HEK293 (cell line): ENCODE measurements at regions not wholly inside any gene's neighbourhood (a gene's known extent, or its start where the extent isn't known, plus 50 kb on each side); places are given as distances from the start of the nearest gene placed in this dataset.

ENCODE experiments used
- CTCF ChIA-PET: fragments of 350-600 bp; formaldehyde crosslinking; extraction: SDS; loops from one replicate; lab custom pipeline; 2021; ENCODE audit warnings: antibody characterized with exemption; lab: Yijun Ruan, JAX
- POLR2A ChIA-PET: fragments of 300-600 bp; formaldehyde crosslinking; extraction: SDS; loops from one replicate; lab custom pipeline; 2020; ENCODE audit warnings: antibody characterized with exemption, inconsistent platforms; lab: Yijun Ruan, JAX
- H3K27ac ChIP-seq: fragments of 200-500 bp; sonication (Bioruptor generic); 2 replicates; pipeline ENCODE4 v1.5.1; 2014; ENCODE audit warnings: low read depth, low read length, control low read depth, inconsistent platforms; ENCODE audit errors: extremely low read depth
- H3K36me3 ChIP-seq, 2 experiments: fragments of 200-500 bp in 1 of 2; sonication (Bioruptor generic) in 1 of 2; 1 replicate in 1 of 2; 2 replicates in 1 of 2; pipeline ENCODE4 v1.5.1; 2014 to 2017; ENCODE audit warnings: inconsistent platforms in 2 of 2, low read length in 2 of 2; ENCODE audit not compliant: control insufficient read depth in 2 of 2, insufficient read depth in 1 of 2
- H3K4me1 ChIP-seq: fragments of 200-500 bp; sonication (Bioruptor generic); 2 replicates; pipeline ENCODE4 v1.5.1; 2014; ENCODE audit warnings: mild to moderate bottlenecking, low read length, inconsistent platforms; ENCODE audit not compliant: control insufficient read depth, insufficient read depth
- H3K4me3 ChIP-seq: 2 replicates; pipeline ENCODE4 v1.5.1; 2011; ENCODE audit warnings: low read depth, mild to moderate bottlenecking, control low read depth, low read length, moderate library complexity
- H3K9me3 ChIP-seq: fragments of 200-500 bp; sonication (Bioruptor generic); 2 replicates; pipeline ENCODE4 v1.5.1; 2014; ENCODE audit warnings: low read depth, low read length, inconsistent platforms; ENCODE audit not compliant: control insufficient read depth, insufficient read depth
- EGR2 ChIP-seq: fragments of 450-650 bp; formaldehyde crosslinking; IDR thresholded peaks from 2 replicates; pipeline ENCODE4 v1.5.1; 2016; ENCODE audit warnings: low read depth, missing biosample characterization, missing genetic modification characterization
- HOXC10 ChIP-seq: sonication (generic); formaldehyde crosslinking; IDR thresholded peaks from 2 replicates; pipeline ENCODE4 v1.8.1; 2023; ENCODE audit warnings: mild to moderate bottlenecking, missing genetic modification reagents
- KLF1 ChIP-seq: fragments of 450-650 bp; formaldehyde crosslinking; IDR thresholded peaks from 2 replicates; pipeline ENCODE4 v1.5.1; 2016; ENCODE audit warnings: missing biosample characterization, missing genetic modification characterization
- ZBTB21 ChIP-seq: fragments of 450-650 bp; formaldehyde crosslinking; IDR thresholded peaks from 2 replicates; pipeline ENCODE4 v1.5.1; 2017; ENCODE audit warnings: missing biosample characterization, missing genetic modification characterization
- ZBTB48 ChIP-seq: fragments of 450-650 bp; formaldehyde crosslinking; IDR thresholded peaks from 2 replicates; pipeline ENCODE4 v1.5.1; 2016; ENCODE audit warnings: missing biosample characterization, missing genetic modification characterization
- ZBTB49 ChIP-seq: fragments of 450-650 bp; formaldehyde crosslinking; IDR thresholded peaks from 2 replicates; pipeline ENCODE4 v1.5.1; 2016; ENCODE audit warnings: missing biosample characterization, missing genetic modification characterization, low read depth
- ZNF138 ChIP-seq: fragments of 450-650 bp; formaldehyde crosslinking; IDR thresholded peaks from 2 replicates; pipeline ENCODE4 v1.5.1; 2016; ENCODE audit warnings: missing biosample characterization, missing genetic modification characterization, borderline replicate concordance
- ZSCAN5A ChIP-seq: fragments of 450-650 bp; formaldehyde crosslinking; IDR thresholded peaks from 2 replicates; pipeline ENCODE4 v1.5.1; 2016; ENCODE audit warnings: missing biosample characterization, missing genetic modification characterization
- TF ChIP-seq, protein P1 (sequence below): sonication (generic); formaldehyde crosslinking; IDR thresholded peaks from 2 replicates; pipeline ENCODE4 v1.8.1; 2022; ENCODE audit warnings: mild to moderate bottlenecking, moderate library complexity, missing genetic modification reagents
- TF ChIP-seq, protein P2 (sequence below): fragments of 450-650 bp; formaldehyde crosslinking; IDR thresholded peaks from 2 replicates; pipeline ENCODE4 v1.5.1; 2016; ENCODE audit warnings: missing biosample characterization, missing genetic modification characterization, borderline replicate concordance
- TF ChIP-seq, protein P3 (sequence below): fragments of 450-650 bp; formaldehyde crosslinking; IDR thresholded peaks from 2 replicates; pipeline ENCODE4 v1.5.1; 2016; ENCODE audit warnings: missing biosample characterization, missing genetic modification characterization
- TF ChIP-seq, protein P4 (sequence below): fragments of 450-650 bp; formaldehyde crosslinking; IDR thresholded peaks from 2 replicates; pipeline ENCODE4 v1.5.1; 2016; ENCODE audit warnings: missing biosample characterization, missing genetic modification characterization

GRCh38 chr1:188706742-188707141, 1770.9 kb downstream of the BRINP3 start:
- H3K4me1 ChIP-seq: no peaks in the 10 kb centered on the region
- TF ChIP-seq ZBTB48 (tag by site-specific recombination): no peak
- TF ChIP-seq, protein P1, sequence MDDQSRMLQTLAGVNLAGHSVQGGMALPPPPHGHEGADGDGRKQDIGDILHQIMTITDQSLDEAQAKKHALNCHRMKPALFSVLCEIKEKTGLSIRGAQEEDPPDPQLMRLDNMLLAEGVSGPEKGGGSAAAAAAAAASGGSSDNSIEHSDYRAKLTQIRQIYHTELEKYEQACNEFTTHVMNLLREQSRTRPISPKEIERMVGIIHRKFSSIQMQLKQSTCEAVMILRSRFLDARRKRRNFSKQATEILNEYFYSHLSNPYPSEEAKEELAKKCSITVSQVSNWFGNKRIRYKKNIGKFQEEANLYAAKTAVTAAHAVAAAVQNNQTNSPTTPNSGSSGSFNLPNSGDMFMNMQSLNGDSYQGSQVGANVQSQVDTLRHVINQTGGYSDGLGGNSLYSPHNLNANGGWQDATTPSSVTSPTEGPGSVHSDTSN (CRISPR knock-in tag): no peak
- TF ChIP-seq ZSCAN5A (tag by site-specific recombination): no peak
- no peak for TF ChIP-seq KLF1 (tag by site-specific recombination)
- TF ChIP-seq, protein P2, sequence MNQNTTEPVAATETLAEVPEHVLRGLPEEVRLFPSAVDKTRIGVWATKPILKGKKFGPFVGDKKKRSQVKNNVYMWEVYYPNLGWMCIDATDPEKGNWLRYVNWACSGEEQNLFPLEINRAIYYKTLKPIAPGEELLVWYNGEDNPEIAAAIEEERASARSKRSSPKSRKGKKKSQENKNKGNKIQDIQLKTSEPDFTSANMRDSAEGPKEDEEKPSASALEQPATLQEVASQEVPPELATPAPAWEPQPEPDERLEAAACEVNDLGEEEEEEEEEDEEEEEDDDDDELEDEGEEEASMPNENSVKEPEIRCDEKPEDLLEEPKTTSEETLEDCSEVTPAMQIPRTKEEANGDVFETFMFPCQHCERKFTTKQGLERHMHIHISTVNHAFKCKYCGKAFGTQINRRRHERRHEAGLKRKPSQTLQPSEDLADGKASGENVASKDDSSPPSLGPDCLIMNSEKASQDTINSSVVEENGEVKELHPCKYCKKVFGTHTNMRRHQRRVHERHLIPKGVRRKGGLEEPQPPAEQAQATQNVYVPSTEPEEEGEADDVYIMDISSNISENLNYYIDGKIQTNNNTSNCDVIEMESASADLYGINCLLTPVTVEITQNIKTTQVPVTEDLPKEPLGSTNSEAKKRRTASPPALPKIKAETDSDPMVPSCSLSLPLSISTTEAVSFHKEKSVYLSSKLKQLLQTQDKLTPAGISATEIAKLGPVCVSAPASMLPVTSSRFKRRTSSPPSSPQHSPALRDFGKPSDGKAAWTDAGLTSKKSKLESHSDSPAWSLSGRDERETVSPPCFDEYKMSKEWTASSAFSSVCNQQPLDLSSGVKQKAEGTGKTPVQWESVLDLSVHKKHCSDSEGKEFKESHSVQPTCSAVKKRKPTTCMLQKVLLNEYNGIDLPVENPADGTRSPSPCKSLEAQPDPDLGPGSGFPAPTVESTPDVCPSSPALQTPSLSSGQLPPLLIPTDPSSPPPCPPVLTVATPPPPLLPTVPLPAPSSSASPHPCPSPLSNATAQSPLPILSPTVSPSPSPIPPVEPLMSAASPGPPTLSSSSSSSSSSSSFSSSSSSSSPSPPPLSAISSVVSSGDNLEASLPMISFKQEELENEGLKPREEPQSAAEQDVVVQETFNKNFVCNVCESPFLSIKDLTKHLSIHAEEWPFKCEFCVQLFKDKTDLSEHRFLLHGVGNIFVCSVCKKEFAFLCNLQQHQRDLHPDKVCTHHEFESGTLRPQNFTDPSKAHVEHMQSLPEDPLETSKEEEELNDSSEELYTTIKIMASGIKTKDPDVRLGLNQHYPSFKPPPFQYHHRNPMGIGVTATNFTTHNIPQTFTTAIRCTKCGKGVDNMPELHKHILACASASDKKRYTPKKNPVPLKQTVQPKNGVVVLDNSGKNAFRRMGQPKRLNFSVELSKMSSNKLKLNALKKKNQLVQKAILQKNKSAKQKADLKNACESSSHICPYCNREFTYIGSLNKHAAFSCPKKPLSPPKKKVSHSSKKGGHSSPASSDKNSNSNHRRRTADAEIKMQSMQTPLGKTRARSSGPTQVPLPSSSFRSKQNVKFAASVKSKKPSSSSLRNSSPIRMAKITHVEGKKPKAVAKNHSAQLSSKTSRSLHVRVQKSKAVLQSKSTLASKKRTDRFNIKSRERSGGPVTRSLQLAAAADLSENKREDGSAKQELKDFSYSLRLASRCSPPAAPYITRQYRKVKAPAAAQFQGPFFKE: no peak
- no peak for TF ChIP-seq HOXC10 (CRISPR knock-in tag)
- no peak for TF ChIP-seq EGR2 (tag by site-specific recombination)
- TF ChIP-seq, protein P3, sequence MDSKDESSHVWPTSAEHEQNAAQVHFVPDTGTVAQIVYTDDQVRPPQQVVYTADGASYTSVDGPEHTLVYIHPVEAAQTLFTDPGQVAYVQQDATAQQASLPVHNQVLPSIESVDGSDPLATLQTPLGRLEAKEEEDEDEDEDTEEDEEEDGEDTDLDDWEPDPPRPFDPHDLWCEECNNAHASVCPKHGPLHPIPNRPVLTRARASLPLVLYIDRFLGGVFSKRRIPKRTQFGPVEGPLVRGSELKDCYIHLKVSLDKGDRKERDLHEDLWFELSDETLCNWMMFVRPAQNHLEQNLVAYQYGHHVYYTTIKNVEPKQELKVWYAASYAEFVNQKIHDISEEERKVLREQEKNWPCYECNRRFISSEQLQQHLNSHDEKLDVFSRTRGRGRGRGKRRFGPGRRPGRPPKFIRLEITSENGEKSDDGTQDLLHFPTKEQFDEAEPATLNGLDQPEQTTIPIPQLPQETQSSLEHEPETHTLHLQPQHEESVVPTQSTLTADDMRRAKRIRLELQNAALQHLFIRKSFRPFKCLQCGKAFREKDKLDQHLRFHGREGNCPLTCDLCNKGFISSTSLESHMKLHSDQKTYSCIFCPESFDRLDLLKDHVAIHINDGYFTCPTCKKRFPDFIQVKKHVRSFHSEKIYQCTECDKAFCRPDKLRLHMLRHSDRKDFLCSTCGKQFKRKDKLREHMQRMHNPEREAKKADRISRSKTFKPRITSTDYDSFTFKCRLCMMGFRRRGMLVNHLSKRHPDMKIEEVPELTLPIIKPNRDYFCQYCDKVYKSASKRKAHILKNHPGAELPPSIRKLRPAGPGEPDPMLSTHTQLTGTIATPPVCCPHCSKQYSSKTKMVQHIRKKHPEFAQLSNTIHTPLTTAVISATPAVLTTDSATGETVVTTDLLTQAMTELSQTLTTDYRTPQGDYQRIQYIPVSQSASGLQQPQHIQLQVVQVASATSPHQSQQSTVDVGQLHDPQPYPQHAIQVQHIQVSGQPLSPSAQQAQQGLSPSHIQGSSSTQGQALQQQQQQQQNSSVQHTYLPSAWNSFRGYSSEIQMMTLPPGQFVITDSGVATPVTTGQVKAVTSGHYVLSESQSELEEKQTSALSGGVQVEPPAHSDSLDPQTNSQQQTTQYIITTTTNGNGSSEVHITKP: no peak
- no peak for TF ChIP-seq ZNF138 (tag by site-specific recombination)
- no peak for TF ChIP-seq ZBTB49 (tag by site-specific recombination)
- TF ChIP-seq, protein P4, sequence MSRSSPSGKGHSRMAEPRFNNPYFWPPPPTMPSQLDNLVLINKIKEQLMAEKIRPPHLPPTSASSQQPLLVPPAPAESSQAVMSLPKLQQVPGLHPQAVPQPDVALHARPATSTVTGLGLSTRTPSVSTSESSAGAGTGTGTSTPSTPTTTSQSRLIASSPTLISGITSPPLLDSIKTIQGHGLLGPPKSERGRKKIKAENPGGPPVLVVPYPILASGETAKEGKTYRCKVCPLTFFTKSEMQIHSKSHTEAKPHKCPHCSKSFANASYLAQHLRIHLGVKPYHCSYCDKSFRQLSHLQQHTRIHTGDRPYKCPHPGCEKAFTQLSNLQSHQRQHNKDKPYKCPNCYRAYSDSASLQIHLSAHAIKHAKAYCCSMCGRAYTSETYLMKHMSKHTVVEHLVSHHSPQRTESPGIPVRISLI (tag by site-specific recombination): no peak
- TF ChIP-seq ZBTB21 (tag by site-specific recombination): no peak
- H3K9me3 ChIP-seq: no peaks in the 10 kb centered on the region
- ChIA-PET POLR2A (no interaction called here), CTCF (no interaction called here)
- H3K36me3 ChIP-seq: no peaks in the 10 kb centered on the region
- H3K4me3 ChIP-seq: no peak overlapping the region
- no peak overlapping the region for H3K27ac ChIP-seq
